PC-3 (cell line): ENCODE measurements at regions not wholly inside any gene's neighbourhood (a gene's known extent, or its start where the extent isn't known, plus 50 kb on each side); places are given as distances from the start of the nearest gene placed in this dataset.

Source experiments
- ATAC-seq: fragments of 200-7000 bp; cut with Tn5 transposase; 2 replicates; pipeline ENCODE4 v1.9.1; 2020; ENCODE audit warnings: mild to moderate bottlenecking, moderate library complexity
- BruUV-seq: library from RNA; stranded (reverse); fragments of 400-500 nt; replicated peaks from 2 replicates; lab custom pipeline; 2021; lab: Mats Ljungman, UMichigan
- CTCF ChIA-PET: fragments of 300-600 bp; sonication (Branson Sonifier 250); formaldehyde crosslinking; loops from one replicate; lab custom pipeline; 2022; ENCODE audit warnings: antibody characterized with exemption; lab: Charles Lee
- POLR2A ChIA-PET: fragments of 300-600 bp; sonication (Branson Sonifier 250); formaldehyde crosslinking; loops from one replicate; lab custom pipeline; 2022; ENCODE audit warnings: antibody characterized with exemption; ENCODE audit not compliant: unreplicated experiment; lab: Charles Lee
- DNase-seq: peaks from one replicate; pipeline ENCODE4 v3.0.0-alpha.2; 2015
- H2AFZ ChIP-seq: fragments of 300-600 bp; sonication (generic); 2 replicates; pipeline ENCODE4 v1.6.0; 2016; ENCODE audit warnings: antibody characterized with exemption, low read length
- H3F3A ChIP-seq: fragments of 300-600 bp; sonication (generic); one replicate; pipeline ENCODE4 v1.6.0; 2017; ENCODE audit warnings: antibody characterized with exemption, low read length, control low read depth, mild to moderate bottlenecking; ENCODE audit not compliant: unreplicated experiment
- H3K27ac ChIP-seq: fragments of 300-600 bp; sonication (generic); 2 replicates; pipeline ENCODE4 v1.5.1; 2016; ENCODE audit warnings: mild to moderate bottlenecking, low read length
- H3K27me3 ChIP-seq: fragments of 300-600 bp; sonication (generic); 2 replicates; pipeline ENCODE4 v1.6.1; 2016; ENCODE audit warnings: low read length, mixed read lengths
- H3K36me3 ChIP-seq: fragments of 300-600 bp; sonication (generic); 2 replicates; pipeline ENCODE4 v1.6.1; 2016; ENCODE audit warnings: low read depth, mixed run types, low read length, mixed read lengths
- H3K4me1 ChIP-seq: fragments of 300-600 bp; sonication (generic); 2 replicates; pipeline ENCODE4 v1.5.1; 2016; ENCODE audit warnings: low read length; ENCODE audit not compliant: insufficient read depth
- H3K4me2 ChIP-seq: fragments of 300-600 bp; sonication (generic); 2 replicates; pipeline ENCODE4 v1.6.0; 2016; ENCODE audit warnings: low read length
- H3K4me3 ChIP-seq: fragments of 300-600 bp; sonication (generic); 2 replicates; pipeline ENCODE4 v1.5.1; 2016; ENCODE audit warnings: mild to moderate bottlenecking, low read length, mixed read lengths
- H3K79me2 ChIP-seq: fragments of 300-600 bp; sonication (generic); 2 replicates; pipeline ENCODE4 v1.6.1; 2017; ENCODE audit warnings: low read length, mixed read lengths
- H3K9ac ChIP-seq: fragments of 300-600 bp; sonication (generic); 2 replicates; pipeline ENCODE4 v1.6.0; 2016; ENCODE audit warnings: mild to moderate bottlenecking, low read length
- H3K9me2 ChIP-seq: fragments of 300-600 bp; sonication (generic); replicated peaks from 2 replicates; pipeline ENCODE4 v1.6.1; 2016; ENCODE audit warnings: mixed run types, low read length, mixed read lengths
- H3K9me3 ChIP-seq: fragments of 300-600 bp; sonication (generic); 2 replicates; pipeline ENCODE4 v1.6.1; 2016; ENCODE audit warnings: low read length, mixed read lengths
- H4K20me1 ChIP-seq: fragments of 300-600 bp; sonication (generic); 2 replicates; pipeline ENCODE4 v1.6.1; 2016; ENCODE audit warnings: low read length, mixed read lengths
- CTCF ChIP-seq: fragments of 300-600 bp; sonication (generic); conservative IDR thresholded peaks from 2 replicates; pipeline ENCODE4 v1.5.1; 2017; ENCODE audit warnings: antibody characterized with exemption, low read depth, mild to moderate bottlenecking, low read length
- EZH2 ChIP-seq: fragments of 300-600 bp; sonication (generic); IDR thresholded peaks from one replicate; pipeline ENCODE4 v1.6.1; 2017; ENCODE audit warnings: antibody characterized with exemption, mild to moderate bottlenecking, low read length; ENCODE audit not compliant: unreplicated experiment
- EZH2phosphoT487 ChIP-seq: fragments of 300-600 bp; sonication (generic); IDR thresholded peaks from 2 replicates; pipeline ENCODE4 v1.6.1; 2018; ENCODE audit warnings: mild to moderate bottlenecking, antibody characterized with exemption, low read length, borderline replicate concordance
- intact Hi-C: fragments of 100-400 bp; cut with micrococcal nuclease; formaldehyde crosslinking; loops from 2 replicates; pipeline ENCODE4 v1.9.0; 2023

GRCh38 chr15:23503576-23503975 is 56.5 kb upstream of the GOLGA6L2 start:
- ChIA-PET CTCF (no interaction called here), POLR2A (no interaction called here)
- Histone ChIP-seq H3K9me2 (no peaks in the 10 kb centered on the region), H3K27me3 (no peaks in the 10 kb centered on the region), H4K20me1 (no peaks in the 10 kb centered on the region), H3K4me3 (no peak overlapping the region), H3K79me2 (no peaks in the 10 kb centered on the region), H2AFZ (no peak overlapping the region), H3K9ac (no peak overlapping the region), H3K4me1 (no peaks in the 10 kb centered on the region), H3K36me3 (no peaks in the 10 kb centered on the region), H3K4me2 (no peak overlapping the region), H3K9me3 (no peaks in the 10 kb centered on the region), H3K27ac (no peak overlapping the region), H3F3A (no peaks in the 10 kb centered on the region)
- ATAC-seq (no peak), DNase-seq (no peak)
- intact Hi-C loops, result no loop called here
- TF ChIP-seq EZH2, result no peak
- no peak for TF ChIP-seq EZH2phosphoT487
- TF ChIP-seq CTCF, result no peak
- BruUV-seq, result no TSS peak

GRCh38 chr15:23497710-23498111 is 50.7 kb upstream of the GOLGA6L2 start:
- Histone ChIP-seq H3K9me3 (no peaks in the 10 kb centered on the region), H3F3A (no peaks in the 10 kb centered on the region), H3K9ac (no peak overlapping the region), H3K4me2 (no peak overlapping the region), H3K9me2 (no peaks in the 10 kb centered on the region), H3K36me3 (no peaks in the 10 kb centered on the region), H4K20me1 (no peaks in the 10 kb centered on the region), H3K4me1 (no peaks in the 10 kb centered on the region), H2AFZ (no peak overlapping the region), H3K79me2 (no peaks in the 10 kb centered on the region), H3K27ac (no peak overlapping the region), H3K4me3 (no peak overlapping the region), H3K27me3 (peaks cover 8% of the 10 kb centered on the region; the same call in 1 of the 2 replicates)
- ChIA-PET POLR2A (no interaction called here), CTCF (no interaction called here)
- TF ChIP-seq CTCF (peak; percentile 71), EZH2 (no peak)
- BruUV-seq, result no TSS peak
- peak; percentile 34 for DNase-seq
- intact Hi-C loops, result no loop called here
- ATAC-seq, result no peak
